OCI-LY7 (cell line): ENCODE measurements at regions not wholly inside any gene's neighbourhood (a gene's known extent, or its start where the extent isn't known, plus 50 kb on each side); places are given as distances from the start of the nearest gene placed in this dataset.

ENCODE experiments used
- CTCF ChIP-seq: fragments of 200-600 bp; sonication (generic); conservative IDR thresholded peaks from 2 replicates; pipeline ENCODE4 v1.5.1; 2014; ENCODE audit warnings: mild to moderate bottlenecking, antibody characterized with exemption, low read length, moderate library complexity, mixed read lengths
- EZH2phosphoT487 ChIP-seq: fragments of 200-600 bp; sonication (generic); IDR thresholded peaks from 2 replicates; pipeline ENCODE4 v1.6.1; 2018; ENCODE audit warnings: low read depth, borderline replicate concordance, mild to moderate bottlenecking, mixed run types, antibody characterized with exemption, low read length, moderate library complexity, mixed read lengths

- TF ChIP-seq CTCF (no peak), EZH2phosphoT487 (no peak)
These were observed 372.7 kb downstream of the CBLN4 start for GRCh38 chr20:55632592-55632991.
